GM12878 (cell line): ENCODE measurements at regions not wholly inside any gene's neighbourhood (a gene's known extent, or its start where the extent isn't known, plus 50 kb on each side); places are given as distances from the start of the nearest gene placed in this dataset.

Experiments used
- CHD4 ChIP-seq: fragments of 200-600 bp; sonication (generic); IDR thresholded peaks from 2 replicates; pipeline ENCODE4 v1.6.1; 2016; ENCODE audit warnings: mild to moderate bottlenecking
- HDAC2 ChIP-seq: fragments of 200-600 bp; sonication (generic); IDR thresholded peaks from 2 replicates; pipeline ENCODE4 v1.6.1; 2017
- HSF1 ChIP-seq: fragments of 150-350 bp; IDR thresholded peaks from 2 replicates; pipeline ENCODE4 v1.6.1; 2014; ENCODE audit warnings: mild to moderate bottlenecking, low read depth, low read length
- JUNB ChIP-seq: IDR thresholded peaks from 2 replicates; pipeline ENCODE4 v1.6.1; 2016; ENCODE audit warnings: antibody characterized with exemption, mild to moderate bottlenecking
- ZBTB33 ChIP-seq: fragments of 450-650 bp; IDR thresholded peaks from 2 replicates; pipeline ENCODE4 v1.6.1; 2017; ENCODE audit warnings: mild to moderate bottlenecking
- ZNF687 ChIP-seq: fragments of 450-650 bp; IDR thresholded peaks from 2 replicates; pipeline ENCODE4 v1.6.1; 2017; ENCODE audit warnings: mild to moderate bottlenecking, moderate library complexity

- TF ChIP-seq ZNF687 (no peak), CHD4 (no peak), ZBTB33 (no peak), JUNB (no peak), HSF1 (no peak), HDAC2 (no peak)
Measured at GRCh38 chr4:34194585-34194984, 2049.7 kb downstream of the ARAP2 start (continued).
